Peyer's patch (tissue), 4 donors: ENCODE measurements at regions not wholly inside any gene's neighbourhood (a gene's known extent, or its start where the extent isn't known, plus 50 kb on each side); places are given as distances from the start of the nearest gene placed in this dataset.

Experiments
- POLR2A ChIP-seq, 2 donors: fragments of 450-650 bp; IDR thresholded peaks; one replicate each; pipeline ENCODE4 v1.5.1; 2017; ENCODE audit warnings: antibody characterized with exemption in 2 of 2, mild to moderate bottlenecking in 2 of 2, moderate library complexity in 2 of 2
- TF ChIP-seq, protein P1 (sequence below), 6 experiments: fragments of 450-650 bp in 4 of 6; fragments of 200-600 bp in 2 of 6; sonication (generic) in 1 of 6; IDR thresholded peaks; one replicate each; pipeline ENCODE4 v1.5.1; 2017 to 2019; ENCODE audit warnings: antibody characterized with exemption in 6 of 6, mild to moderate bottlenecking in 3 of 6, moderate library complexity in 1 of 6

DNA sequence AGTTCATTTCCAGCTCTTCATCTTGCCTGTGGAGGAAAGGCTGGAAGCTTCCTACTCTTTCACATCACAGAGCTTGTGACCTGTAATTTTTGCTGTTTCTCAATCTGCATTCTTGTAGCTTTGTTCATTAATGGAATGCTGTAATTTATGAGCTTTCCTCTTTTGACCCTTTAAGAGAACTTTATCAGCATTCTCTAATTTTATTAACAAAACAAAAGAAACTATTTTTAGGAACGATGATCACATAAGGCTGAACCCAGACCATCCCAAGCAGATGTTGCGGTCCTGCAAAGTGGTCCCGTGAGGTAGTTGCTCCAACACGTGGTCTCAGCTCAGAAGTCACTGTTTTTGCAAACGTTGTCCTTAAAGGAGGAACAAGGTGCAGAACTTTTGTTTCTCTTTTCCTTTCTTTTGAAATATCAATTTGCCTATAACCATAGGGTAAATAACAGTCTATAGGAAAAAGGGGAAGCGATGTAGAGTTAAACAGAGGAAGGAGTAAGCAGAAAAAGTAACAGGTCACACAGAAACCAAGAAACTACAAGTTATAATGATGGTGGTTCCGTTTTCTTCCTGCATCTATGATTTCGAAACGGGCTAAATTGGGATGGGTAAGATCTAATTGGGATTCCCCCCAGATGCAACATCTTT is 121.3 kb upstream of the PHACTR1 start:
- no peak for TF ChIP-seq POLR2A (IDR thresholded peaks at IDR 0.05)
- TF ChIP-seq, protein P1, sequence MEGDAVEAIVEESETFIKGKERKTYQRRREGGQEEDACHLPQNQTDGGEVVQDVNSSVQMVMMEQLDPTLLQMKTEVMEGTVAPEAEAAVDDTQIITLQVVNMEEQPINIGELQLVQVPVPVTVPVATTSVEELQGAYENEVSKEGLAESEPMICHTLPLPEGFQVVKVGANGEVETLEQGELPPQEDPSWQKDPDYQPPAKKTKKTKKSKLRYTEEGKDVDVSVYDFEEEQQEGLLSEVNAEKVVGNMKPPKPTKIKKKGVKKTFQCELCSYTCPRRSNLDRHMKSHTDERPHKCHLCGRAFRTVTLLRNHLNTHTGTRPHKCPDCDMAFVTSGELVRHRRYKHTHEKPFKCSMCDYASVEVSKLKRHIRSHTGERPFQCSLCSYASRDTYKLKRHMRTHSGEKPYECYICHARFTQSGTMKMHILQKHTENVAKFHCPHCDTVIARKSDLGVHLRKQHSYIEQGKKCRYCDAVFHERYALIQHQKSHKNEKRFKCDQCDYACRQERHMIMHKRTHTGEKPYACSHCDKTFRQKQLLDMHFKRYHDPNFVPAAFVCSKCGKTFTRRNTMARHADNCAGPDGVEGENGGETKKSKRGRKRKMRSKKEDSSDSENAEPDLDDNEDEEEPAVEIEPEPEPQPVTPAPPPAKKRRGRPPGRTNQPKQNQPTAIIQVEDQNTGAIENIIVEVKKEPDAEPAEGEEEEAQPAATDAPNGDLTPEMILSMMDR (IDR thresholded peaks at IDR 0.05) = no peak
